SW480 (cell line): ENCODE measurements at regions not wholly inside any gene's neighbourhood (a gene's known extent, or its start where the extent isn't known, plus 50 kb on each side); places are given as distances from the start of the nearest gene placed in this dataset.
"Not testable (repeated sequence)": the region's sequence is repeated elsewhere in the genome, so short reads cannot be mapped to it uniquely, and the experiment has no call there.

Experiments used
- DNase-seq: peaks from one replicate; pipeline ENCODE4 v3.0.0-alpha.2; 2016; ENCODE audit warnings: low spot score

DNA sequence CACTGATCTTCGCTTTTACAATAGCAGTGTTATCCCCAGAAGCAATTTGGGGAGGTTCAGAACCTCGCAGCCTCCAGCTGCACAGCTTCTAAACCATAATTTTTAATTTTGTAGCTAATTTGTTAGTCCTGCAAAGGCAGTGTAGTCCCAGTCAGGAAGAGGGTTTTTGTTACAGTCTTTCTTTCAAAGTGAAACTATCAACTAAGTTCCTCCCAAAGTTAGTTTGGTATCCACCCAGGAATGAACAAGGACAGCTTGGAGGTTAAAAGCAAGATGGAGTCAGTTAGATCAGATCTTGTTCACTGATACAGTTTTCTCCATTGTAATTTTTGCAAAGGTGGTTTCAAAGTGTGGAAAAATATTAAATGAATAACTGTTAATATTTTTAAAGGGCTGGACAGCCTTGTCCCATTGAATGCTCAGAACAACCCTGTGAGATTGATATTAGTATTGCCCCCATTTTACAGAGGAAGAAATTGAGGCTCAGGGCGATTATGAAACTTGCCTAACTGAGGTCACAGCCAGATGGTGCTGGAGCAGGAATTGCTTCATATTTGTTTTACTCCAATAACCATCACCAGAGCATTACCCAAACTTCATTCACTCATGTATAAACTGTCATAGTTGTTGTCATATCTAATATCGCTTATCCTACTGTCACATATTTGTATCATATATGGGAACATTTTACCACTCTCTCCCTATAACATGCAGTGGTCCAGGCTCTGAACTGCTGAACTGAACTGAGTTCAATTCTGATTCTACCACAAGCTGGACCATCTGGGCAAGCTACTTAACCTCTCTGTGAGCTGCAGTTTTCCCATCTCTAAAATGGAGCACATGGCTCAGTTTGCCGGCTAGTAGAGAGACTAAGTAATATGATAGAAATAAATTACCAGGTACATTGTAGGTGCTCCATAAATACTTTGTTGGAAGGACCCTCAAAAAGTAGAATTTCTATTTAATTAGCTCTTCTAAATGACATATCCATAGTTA, 213.8 kb downstream of the BCAS1 start:
- DNase-seq = no peak

DNA sequence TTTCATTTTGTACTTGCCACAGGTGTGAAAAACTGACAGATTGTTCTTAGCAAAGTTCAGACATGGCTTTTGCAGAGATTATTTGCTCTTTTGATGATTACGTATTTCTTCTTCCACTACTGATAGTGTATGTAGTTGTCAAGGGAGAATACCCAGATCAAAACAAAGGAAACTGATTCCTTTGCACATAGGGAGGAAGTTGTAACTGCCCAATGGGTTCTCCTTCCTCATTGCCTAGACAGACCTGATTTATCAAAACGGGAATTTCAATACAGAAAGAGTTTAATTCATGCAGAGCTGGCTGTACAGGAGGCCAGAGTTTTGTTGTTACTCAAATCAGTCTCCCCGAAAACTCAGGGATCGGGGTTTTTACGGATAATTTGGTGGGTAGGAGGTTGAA, 214.7 kb downstream of the BCAS1 start:
- DNase-seq = no peak

- not testable (repeated sequence) for DNase-seq
Measured at GRCh38 chr20:53854609-53854926, 215.8 kb downstream of the BCAS1 start.

GRCh38 chr20:53853111-53853713, 217.2 kb downstream of the BCAS1 start:
- no peak for DNase-seq

- DNase-seq = no peak
Measured at GRCh38 chr20:53852691-53853090, 217.7 kb downstream of the BCAS1 start.

DNA sequence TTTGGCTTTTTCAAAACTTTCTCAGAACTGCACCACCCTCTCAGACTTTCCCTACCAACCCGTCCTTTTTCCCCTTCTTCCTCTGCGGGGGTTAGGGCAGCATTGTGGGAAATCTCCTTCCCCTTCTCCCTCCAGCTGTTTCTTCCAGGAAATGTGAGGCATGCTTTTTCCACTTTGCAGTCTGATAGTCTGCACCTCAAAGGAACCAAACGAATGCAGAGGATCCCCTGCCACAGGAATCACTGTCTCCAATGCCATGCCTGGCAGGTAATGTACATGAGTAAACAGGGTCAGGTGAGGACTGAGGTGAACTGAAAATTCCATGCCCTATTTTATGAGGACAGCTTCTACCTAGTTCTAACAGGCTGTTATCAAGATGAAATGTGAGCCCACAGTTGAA, 218.4 kb downstream of the BCAS1 start:
- DNase-seq = no peak

- no peak for DNase-seq
Measured at GRCh38 chr20:53850319-53850718, 220.1 kb downstream of the BCAS1 start.

DNA sequence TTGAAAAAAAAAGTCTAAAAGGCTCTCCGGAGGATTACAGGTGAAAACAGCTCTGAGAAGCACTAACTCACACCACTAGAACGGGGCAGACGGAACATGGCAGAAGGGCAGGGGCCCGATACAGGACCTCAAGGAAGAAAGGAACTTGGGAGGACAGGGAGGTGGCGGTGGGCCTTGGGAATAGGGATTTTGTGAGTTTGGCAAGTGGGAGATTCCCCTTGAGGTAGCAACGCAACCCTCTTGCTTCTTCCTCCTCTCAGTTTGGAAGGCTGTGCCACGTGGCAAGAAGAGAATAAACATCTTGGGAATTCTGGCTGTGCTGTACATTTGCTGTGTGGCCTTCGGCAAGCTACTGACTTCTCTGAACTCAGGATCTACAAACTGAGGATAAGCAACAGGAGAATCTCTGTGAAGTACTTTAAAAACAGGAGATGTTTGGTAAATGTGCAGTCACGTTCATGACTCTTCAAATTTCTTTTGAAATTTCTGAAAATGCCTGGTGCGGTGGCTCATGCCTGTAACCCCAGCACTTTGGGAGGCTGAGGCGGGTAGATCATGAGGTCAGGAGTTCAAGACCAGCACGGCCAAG, 220.8 kb downstream of the BCAS1 start:
- no peak for DNase-seq

- no peak for DNase-seq
Measured at GRCh38 chr20:53848304-53848703, 222.1 kb downstream of the BCAS1 start.

- DNase-seq = no peak
Measured at GRCh38 chr20:53847837-53848170, 222.6 kb downstream of the BCAS1 start.

DNA sequence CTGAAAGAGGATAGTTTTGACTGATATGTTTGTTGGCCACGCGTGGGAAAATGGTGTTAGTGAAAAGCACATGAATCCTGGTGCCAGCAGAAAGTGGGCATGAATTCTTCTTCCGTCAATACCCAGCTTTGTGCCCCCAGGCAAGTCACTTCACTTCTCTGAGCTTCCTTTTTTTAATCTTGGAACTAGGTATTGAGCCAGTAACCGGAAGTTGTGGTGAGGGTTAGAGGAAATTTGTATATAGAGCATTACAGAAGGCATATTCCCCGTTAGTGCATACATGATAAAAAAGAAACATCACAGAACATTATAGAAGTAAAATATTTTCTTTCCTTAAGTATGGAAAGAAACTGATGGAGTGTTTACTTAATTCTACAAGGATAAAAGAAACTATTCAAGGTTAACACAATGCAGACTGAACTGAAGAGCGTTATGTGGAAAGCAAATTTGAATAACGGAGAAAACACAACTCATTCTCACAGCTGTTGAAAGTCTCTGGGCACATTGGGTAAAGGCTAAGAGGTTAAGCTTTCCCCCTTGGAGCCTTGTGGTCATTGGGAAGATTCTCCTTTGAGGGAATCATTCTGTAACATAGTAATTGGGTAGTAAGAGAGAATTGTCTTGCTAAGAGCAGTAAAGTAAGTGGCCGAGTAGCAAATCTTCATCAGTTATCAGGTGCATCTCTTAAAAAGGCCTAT, 223.1 kb downstream of the BCAS1 start:
- no peak for DNase-seq

DNA sequence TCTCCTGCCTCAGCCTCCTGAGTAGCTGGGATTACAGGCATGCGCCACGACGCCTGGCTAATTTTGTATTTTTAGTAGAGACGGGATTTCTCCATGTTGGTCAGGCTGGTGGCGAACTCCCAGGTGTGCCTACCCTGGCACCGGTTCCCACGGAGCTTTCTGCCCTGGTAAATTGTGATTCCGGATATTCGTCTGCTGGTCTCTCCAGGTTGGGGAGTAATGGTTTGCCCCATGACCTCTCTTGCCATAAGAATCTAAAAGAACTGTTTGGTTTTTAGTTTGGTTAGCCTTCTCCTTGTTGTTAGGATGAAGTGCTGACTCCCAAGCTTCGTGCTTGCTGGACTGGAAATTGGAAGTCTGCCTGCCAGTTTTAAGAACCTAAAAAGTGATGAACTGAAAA, 223.8 kb downstream of the BCAS1 start:
- no peak for DNase-seq

DNA sequence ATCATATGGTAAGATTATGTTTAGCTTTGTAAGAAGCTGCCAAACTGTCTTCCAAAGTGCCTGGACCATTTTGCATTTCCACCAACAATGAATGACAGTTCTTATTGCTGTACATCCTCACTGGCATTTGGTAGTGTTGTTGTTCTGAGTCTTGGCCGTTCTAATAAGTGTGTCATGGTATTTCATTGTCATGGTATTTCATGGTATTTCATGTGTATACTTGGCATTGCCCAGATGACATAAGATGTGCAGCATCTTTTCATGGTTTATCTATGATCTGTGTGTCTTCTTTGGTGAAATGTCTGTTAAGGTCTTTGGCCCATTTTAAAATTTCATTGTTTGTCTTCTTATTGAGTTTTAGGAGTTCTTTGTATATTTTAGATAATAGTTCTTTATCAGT, 224.4 kb downstream of the BCAS1 start:
- DNase-seq = no peak

DNA sequence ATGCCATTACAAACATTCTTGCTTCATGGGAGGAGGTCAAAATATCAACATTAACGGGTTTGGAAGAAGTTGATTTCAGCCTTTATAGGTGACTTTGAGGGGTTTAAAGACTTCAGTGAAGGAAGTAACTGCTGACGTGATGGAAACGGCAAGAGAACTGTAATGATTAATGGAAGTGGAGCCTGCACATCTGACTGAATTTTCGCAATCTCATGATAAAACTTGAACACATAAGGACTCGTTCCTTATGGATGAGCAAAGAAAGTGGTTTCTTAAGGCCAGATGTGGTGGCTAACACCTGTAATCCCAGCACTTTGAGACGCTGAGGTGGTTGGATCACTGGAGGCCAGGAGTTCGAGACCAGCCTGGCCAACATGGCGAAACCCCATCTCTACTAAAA, 226.1 kb downstream of the BCAS1 start:
- no peak for DNase-seq

- no peak for DNase-seq
Measured at GRCh38 chr20:53843645-53844044, 226.7 kb downstream of the BCAS1 start.

DNA sequence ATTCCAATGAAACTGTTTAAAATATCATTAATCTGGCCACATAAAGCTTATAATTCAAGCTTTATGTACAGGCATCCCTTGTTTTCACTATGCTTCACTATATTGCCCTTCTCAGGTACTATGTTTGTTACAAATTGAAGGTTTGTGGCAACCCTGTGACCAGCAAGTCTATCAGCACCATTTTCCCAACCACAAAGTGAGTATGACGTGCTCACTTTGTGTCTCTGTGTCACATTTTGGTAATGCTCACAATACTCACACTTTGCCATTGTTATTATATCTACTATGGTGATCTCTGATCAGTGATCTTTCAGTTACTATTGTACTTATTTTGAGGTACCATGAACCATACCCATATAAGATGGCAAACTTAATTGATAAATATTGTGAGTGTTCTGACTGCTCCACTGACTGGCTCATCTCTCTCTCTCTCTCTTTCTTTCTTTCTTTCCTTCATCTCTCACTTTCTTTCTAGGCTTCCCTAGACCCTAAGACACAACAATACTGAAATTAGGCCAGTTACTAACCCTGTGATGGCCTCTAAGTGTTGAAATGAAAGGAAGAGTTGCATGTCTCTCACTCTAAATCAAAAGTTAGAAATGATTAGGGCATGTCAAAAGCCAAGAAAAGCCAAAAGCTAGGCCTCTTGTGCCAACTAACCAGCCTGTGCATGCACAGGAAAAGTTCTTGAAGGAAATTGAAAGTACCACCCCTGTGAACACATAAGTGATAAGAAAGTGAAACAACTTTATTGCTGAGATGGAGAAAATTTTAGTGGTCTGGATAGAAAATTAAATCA, 227.9 kb downstream of the BCAS1 start:
- DNase-seq = no peak

- DNase-seq = no peak
Measured at GRCh38 chr20:53841741-53842140, 228.7 kb downstream of the BCAS1 start.

DNA sequence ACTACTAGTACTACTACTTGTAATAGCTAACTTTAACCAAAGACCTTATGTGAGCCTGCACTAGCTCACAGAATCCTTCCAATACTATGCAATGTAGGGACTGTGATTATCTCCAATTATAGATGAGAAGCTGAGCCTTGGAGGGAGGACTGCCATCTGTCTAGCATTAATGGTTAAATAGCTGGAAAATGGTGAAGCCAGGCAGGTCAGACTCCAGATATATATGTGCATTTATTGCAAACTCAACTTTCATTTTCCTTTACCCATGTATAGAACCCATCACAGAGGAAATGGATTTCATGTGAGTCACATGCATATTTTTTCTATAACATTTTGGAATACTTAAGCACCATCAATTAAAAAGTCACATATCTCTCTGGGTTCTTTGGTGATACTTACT, 229.9 kb downstream of the BCAS1 start:
- no peak for DNase-seq

DNA sequence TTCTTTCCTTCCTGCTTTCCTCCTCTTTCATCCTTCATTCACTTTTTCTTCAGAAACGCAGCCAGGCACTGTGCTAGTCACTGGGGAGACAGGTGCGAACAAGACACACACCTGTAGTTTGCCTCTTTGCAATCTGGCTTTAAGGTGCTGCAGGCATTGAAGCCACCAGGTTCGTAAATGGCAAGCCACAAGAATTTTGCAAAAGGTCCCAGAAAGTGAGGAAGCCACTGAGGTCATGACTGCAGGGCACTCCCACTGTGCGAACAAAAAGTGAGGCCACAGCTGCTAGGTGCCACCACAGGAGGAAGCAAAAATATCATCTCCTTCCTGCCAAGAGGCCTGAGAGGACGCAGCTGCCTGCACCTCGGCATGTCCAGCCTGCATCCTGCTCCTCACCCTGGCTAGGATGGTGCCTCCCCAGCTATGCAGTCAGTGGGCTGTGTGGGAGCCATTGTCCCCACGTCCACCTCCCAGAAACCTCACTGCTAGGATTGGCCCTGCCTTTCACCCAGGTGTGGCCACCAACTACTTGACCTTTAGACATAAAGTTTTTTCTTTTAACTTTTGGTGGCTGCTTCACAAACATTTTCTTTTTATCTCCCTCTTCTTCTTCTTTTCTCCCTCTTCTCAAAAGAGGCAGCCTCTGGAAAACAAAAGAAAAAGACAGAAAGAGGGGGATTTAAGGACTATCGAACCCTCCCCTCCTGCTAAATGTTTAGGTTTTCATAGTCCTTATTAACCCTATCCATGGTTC, 230.8 kb downstream of the BCAS1 start:
- peak; percentile 63 for DNase-seq

GRCh38 chr20:53838311-53838868, 232.0 kb downstream of the BCAS1 start:
- no peak for DNase-seq
